HEK293 (cell line): ENCODE measurements at regions not wholly inside any gene's neighbourhood (a gene's known extent, or its start where the extent isn't known, plus 50 kb on each side); places are given as distances from the start of the nearest gene placed in this dataset.

ENCODE experiments used
- HOXC10 ChIP-seq: sonication (generic); formaldehyde crosslinking; IDR thresholded peaks from 2 replicates; pipeline ENCODE4 v1.8.1; 2023; ENCODE audit warnings: mild to moderate bottlenecking, missing genetic modification reagents
- IKZF3 ChIP-seq: fragments of 450-650 bp; IDR thresholded peaks from 2 replicates; pipeline ENCODE4 v1.5.0; 2018; ENCODE audit warnings: missing biosample characterization, mild to moderate bottlenecking, missing genetic modification characterization, moderate library complexity
- KLF9 ChIP-seq: fragments of 450-650 bp; formaldehyde crosslinking; IDR thresholded peaks from 2 replicates; pipeline ENCODE4 v1.5.1; 2016; ENCODE audit warnings: missing biosample characterization, missing genetic modification characterization, low read depth
- MYNN ChIP-seq: fragments of 450-650 bp; formaldehyde crosslinking; IDR thresholded peaks from 2 replicates; pipeline ENCODE4 v1.5.1; 2016; ENCODE audit warnings: missing biosample characterization, missing genetic modification characterization, borderline replicate concordance
- MZF1 ChIP-seq: fragments of 450-650 bp; formaldehyde crosslinking; IDR thresholded peaks from 2 replicates; pipeline ENCODE4 v1.5.1; 2017; ENCODE audit warnings: missing biosample characterization, missing genetic modification characterization, borderline replicate concordance
- OSR2 ChIP-seq: fragments of 450-650 bp; formaldehyde crosslinking; IDR thresholded peaks from 2 replicates; pipeline ENCODE4 v1.5.1; 2016; ENCODE audit warnings: missing biosample characterization, missing genetic modification characterization
- SP2 ChIP-seq: fragments of 450-650 bp; formaldehyde crosslinking; IDR thresholded peaks from 2 replicates; pipeline ENCODE4 v1.5.1; 2016; ENCODE audit warnings: missing biosample characterization, missing genetic modification characterization
- ZBTB26 ChIP-seq: fragments of 450-650 bp; formaldehyde crosslinking; optimal IDR thresholded peaks from 2 replicates; pipeline ENCODE3; 2016; ENCODE audit warnings: missing biosample characterization, mild to moderate bottlenecking, missing genetic modification characterization
- ZBTB7A ChIP-seq: fragments of 450-650 bp; formaldehyde crosslinking; IDR thresholded peaks from 2 replicates; pipeline ENCODE4 v1.5.1; 2016; ENCODE audit warnings: low read depth, missing biosample characterization, missing genetic modification characterization
- ZFHX2 ChIP-seq: fragments of 450-650 bp; formaldehyde crosslinking; conservative IDR thresholded peaks from 2 replicates; pipeline ENCODE4 v1.5.1; 2016; ENCODE audit warnings: missing biosample characterization, missing genetic modification characterization
- ZFP69B ChIP-seq: fragments of 450-650 bp; formaldehyde crosslinking; IDR thresholded peaks from 2 replicates; pipeline ENCODE4 v1.5.1; 2016; ENCODE audit warnings: missing biosample characterization, missing genetic modification characterization
- ZNF112 ChIP-seq: fragments of 450-650 bp; formaldehyde crosslinking; IDR thresholded peaks from 2 replicates; pipeline ENCODE4 v1.5.0; 2017; ENCODE audit warnings: missing biosample characterization, missing genetic modification characterization
- ZNF121 ChIP-seq: fragments of 450-650 bp; formaldehyde crosslinking; IDR thresholded peaks from 2 replicates; pipeline ENCODE4 v1.5.1; 2016; ENCODE audit warnings: missing biosample characterization, missing genetic modification characterization
- ZNF132 ChIP-seq: fragments of 450-650 bp; formaldehyde crosslinking; IDR thresholded peaks from 2 replicates; pipeline ENCODE4 v1.5.1; 2017; ENCODE audit warnings: missing biosample characterization, missing genetic modification characterization, borderline replicate concordance
- ZNF18 ChIP-seq: fragments of 450-650 bp; formaldehyde crosslinking; IDR thresholded peaks from 2 replicates; pipeline ENCODE4 v1.5.1; 2016; ENCODE audit warnings: missing biosample characterization, missing genetic modification characterization
- ZNF214 ChIP-seq: fragments of 450-650 bp; formaldehyde crosslinking; IDR thresholded peaks from 2 replicates; pipeline ENCODE4 v1.5.1; 2017; ENCODE audit warnings: missing biosample characterization, mild to moderate bottlenecking, missing genetic modification characterization, borderline replicate concordance
- ZNF223 ChIP-seq: fragments of 450-650 bp; formaldehyde crosslinking; IDR thresholded peaks from 2 replicates; pipeline ENCODE4 v1.5.1; 2016; ENCODE audit warnings: missing biosample characterization, missing genetic modification characterization
- ZNF23 ChIP-seq: fragments of 450-650 bp; formaldehyde crosslinking; IDR thresholded peaks from 2 replicates; pipeline ENCODE4 v1.5.1; 2016; ENCODE audit warnings: missing biosample characterization, missing genetic modification characterization, borderline replicate concordance
- ZNF37A ChIP-seq: fragments of 450-650 bp; IDR thresholded peaks from 2 replicates; pipeline ENCODE4 v1.5.1; 2018; ENCODE audit warnings: missing biosample characterization, missing genetic modification characterization
- ZNF530 ChIP-seq: fragments of 450-650 bp; formaldehyde crosslinking; IDR thresholded peaks from 2 replicates; pipeline ENCODE4 v1.5.1; 2016; ENCODE audit warnings: low read depth, missing biosample characterization, missing genetic modification characterization
- ZNF677 ChIP-seq: fragments of 450-650 bp; IDR thresholded peaks from 2 replicates; pipeline ENCODE4 v1.5.0; 2018; ENCODE audit warnings: missing biosample characterization, mild to moderate bottlenecking, missing genetic modification characterization, moderate library complexity
- ZNF704 ChIP-seq: fragments of 450-650 bp; formaldehyde crosslinking; IDR thresholded peaks from 2 replicates; pipeline ENCODE4 v1.5.1; 2016; ENCODE audit warnings: missing biosample characterization, missing genetic modification characterization
- ZNF792 ChIP-seq: fragments of 450-650 bp; formaldehyde crosslinking; IDR thresholded peaks from 2 replicates; pipeline ENCODE4 v1.5.1; 2016; ENCODE audit warnings: missing biosample characterization, missing genetic modification characterization
- ZSCAN30 ChIP-seq: fragments of 450-650 bp; IDR thresholded peaks from 2 replicates; pipeline ENCODE4 v1.5.1; 2018; ENCODE audit warnings: missing biosample characterization, mild to moderate bottlenecking, missing genetic modification characterization, moderate library complexity
- TF ChIP-seq, protein P1 (sequence below): fragments of 450-650 bp; formaldehyde crosslinking; IDR thresholded peaks from 2 replicates; pipeline ENCODE4 v1.5.1; 2016; ENCODE audit warnings: missing biosample characterization, missing genetic modification characterization
- TF ChIP-seq, protein P2 (sequence below): fragments of 450-650 bp; formaldehyde crosslinking; conservative IDR thresholded peaks from 2 replicates; pipeline ENCODE4 v1.5.1; 2016; ENCODE audit warnings: low read depth, missing biosample characterization, missing genetic modification characterization
- TF ChIP-seq, protein P3 (sequence below): fragments of 450-650 bp; formaldehyde crosslinking; IDR thresholded peaks from 2 replicates; pipeline ENCODE4 v1.5.1; 2016; ENCODE audit warnings: missing biosample characterization, missing genetic modification characterization

- TF ChIP-seq ZNF792 (tag by site-specific recombination) (peak; percentile 69; the same call in 1 of the 2 replicates), ZFP69B (tag by site-specific recombination) (no peak; the same call in 1 of the 2 replicates), ZSCAN30 (tag by site-specific recombination) (peak; percentile 96), ZNF23 (tag by site-specific recombination) (no peak), ZNF704 (tag by site-specific recombination) (no peak), ZNF214 (tag by site-specific recombination) (no peak), ZNF18 (0 out of 2 replicates have a peak, but pooled peaks have one; percentile 27), IKZF3 (tag by site-specific recombination) (peak; percentile 90), ZFHX2 (no peak), KLF9 (tag by site-specific recombination) (no peak; the same call in 1 of the 2 replicates), ZNF223 (no peak), ZBTB26 (tag by site-specific recombination) (no peak), ZBTB7A (tag by site-specific recombination) (no peak), ZNF530 (tag by site-specific recombination) (no peak), ZNF37A (tag by site-specific recombination) (no peak), SP2 (no peak), ZNF132 (tag by site-specific recombination) (no peak), MYNN (tag by site-specific recombination) (peak; percentile 63; the same call in 1 of the 2 replicates), MZF1 (tag by site-specific recombination) (peak; percentile 70), ZNF121 (tag by site-specific recombination) (no peak), OSR2 (tag by site-specific recombination) (peak; percentile 95), ZNF112 (tag by site-specific recombination) (no peak), HOXC10 (CRISPR knock-in tag) (no peak), ZNF677 (no peak)
- TF ChIP-seq, protein P1, sequence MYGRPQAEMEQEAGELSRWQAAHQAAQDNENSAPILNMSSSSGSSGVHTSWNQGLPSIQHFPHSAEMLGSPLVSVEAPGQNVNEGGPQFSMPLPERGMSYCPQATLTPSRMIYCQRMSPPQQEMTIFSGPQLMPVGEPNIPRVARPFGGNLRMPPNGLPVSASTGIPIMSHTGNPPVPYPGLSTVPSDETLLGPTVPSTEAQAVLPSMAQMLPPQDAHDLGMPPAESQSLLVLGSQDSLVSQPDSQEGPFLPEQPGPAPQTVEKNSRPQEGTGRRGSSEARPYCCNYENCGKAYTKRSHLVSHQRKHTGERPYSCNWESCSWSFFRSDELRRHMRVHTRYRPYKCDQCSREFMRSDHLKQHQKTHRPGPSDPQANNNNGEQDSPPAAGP (tag by site-specific recombination), result no peak
- TF ChIP-seq, protein P2, sequence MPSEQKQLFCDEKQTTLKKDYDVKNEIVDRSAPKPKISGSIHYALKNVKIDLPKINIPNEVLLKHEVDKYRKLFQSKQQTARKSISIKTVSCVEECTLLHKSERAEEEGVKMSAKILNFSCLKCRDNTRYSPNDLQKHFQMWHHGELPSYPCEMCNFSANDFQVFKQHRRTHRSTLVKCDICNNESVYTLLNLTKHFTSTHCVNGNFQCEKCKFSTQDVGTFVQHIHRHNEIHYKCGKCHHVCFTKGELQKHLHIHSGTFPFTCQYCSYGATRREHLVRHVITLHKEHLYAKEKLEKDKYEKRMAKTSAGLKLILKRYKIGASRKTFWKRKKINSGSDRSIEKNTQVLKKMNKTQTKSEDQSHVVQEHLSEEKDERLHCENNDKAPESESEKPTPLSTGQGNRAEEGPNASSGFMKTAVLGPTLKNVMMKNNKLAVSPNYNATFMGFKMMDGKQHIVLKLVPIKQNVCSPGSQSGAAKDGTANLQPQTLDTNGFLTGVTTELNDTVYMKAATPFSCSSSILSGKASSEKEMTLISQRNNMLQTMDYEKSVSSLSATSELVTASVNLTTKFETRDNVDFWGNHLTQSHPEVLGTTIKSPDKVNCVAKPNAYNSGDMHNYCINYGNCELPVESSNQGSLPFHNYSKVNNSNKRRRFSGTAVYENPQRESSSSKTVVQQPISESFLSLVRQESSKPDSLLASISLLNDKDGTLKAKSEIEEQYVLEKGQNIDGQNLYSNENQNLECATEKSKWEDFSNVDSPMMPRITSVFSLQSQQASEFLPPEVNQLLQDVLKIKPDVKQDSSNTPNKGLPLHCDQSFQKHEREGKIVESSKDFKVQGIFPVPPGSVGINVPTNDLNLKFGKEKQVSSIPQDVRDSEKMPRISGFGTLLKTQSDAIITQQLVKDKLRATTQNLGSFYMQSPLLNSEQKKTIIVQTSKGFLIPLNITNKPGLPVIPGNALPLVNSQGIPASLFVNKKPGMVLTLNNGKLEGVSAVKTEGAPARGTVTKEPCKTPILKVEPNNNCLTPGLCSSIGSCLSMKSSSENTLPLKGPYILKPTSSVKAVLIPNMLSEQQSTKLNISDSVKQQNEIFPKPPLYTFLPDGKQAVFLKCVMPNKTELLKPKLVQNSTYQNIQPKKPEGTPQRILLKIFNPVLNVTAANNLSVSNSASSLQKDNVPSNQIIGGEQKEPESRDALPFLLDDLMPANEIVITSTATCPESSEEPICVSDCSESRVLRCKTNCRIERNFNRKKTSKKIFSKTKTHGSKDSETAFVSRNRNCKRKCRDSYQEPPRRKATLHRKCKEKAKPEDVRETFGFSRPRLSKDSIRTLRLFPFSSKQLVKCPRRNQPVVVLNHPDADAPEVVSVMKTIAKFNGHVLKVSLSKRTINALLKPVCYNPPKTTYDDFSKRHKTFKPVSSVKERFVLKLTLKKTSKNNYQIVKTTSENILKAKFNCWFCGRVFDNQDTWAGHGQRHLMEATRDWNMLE (tag by site-specific recombination), result peak; percentile 58
- TF ChIP-seq, protein P3, sequence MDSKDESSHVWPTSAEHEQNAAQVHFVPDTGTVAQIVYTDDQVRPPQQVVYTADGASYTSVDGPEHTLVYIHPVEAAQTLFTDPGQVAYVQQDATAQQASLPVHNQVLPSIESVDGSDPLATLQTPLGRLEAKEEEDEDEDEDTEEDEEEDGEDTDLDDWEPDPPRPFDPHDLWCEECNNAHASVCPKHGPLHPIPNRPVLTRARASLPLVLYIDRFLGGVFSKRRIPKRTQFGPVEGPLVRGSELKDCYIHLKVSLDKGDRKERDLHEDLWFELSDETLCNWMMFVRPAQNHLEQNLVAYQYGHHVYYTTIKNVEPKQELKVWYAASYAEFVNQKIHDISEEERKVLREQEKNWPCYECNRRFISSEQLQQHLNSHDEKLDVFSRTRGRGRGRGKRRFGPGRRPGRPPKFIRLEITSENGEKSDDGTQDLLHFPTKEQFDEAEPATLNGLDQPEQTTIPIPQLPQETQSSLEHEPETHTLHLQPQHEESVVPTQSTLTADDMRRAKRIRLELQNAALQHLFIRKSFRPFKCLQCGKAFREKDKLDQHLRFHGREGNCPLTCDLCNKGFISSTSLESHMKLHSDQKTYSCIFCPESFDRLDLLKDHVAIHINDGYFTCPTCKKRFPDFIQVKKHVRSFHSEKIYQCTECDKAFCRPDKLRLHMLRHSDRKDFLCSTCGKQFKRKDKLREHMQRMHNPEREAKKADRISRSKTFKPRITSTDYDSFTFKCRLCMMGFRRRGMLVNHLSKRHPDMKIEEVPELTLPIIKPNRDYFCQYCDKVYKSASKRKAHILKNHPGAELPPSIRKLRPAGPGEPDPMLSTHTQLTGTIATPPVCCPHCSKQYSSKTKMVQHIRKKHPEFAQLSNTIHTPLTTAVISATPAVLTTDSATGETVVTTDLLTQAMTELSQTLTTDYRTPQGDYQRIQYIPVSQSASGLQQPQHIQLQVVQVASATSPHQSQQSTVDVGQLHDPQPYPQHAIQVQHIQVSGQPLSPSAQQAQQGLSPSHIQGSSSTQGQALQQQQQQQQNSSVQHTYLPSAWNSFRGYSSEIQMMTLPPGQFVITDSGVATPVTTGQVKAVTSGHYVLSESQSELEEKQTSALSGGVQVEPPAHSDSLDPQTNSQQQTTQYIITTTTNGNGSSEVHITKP (tag by site-specific recombination), result peak; percentile 65
Measured at GRCh38 chr3:182739619-182740018, 53.7 kb upstream of the ATP11B start (continued).
